ENCODE measurements at regions not wholly inside any gene's neighbourhood (a gene's known extent, or its start where the extent isn't known, plus 50 kb on each side); places are given as distances from the start of the nearest gene placed in this dataset.
A peak's percentile ranks its signal among the peaks of the same experiment; 100 is the strongest.

- peak; percentile 46 for DNase-seq (ENCODE audit: low read depth)
Observed at GRCh38 chr2:238963161-238963970, 115.5 kb downstream of the TWIST2 start.

DNA sequence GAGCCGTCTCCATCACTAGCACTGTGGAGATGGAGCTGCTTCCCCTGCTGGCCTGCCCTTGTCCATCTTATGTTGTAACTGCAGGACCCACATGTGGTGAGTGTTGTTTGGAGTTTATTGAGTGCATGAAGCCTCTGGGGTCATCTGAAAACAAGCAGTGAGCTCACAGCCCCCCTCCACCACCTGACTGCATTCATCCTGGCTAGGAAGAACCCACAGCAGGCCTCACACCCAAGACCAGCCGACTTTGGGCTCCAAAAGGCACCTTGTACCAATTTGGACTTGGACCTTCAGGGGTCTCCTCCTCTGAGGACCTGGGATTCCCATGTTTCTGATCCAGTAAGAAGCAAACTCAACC lies 116.1 kb downstream of the TWIST2 start:
- DNase-seq (ENCODE audit: low read depth): no peak

- no peak for DNase-seq (ENCODE audit: low read depth)
Observed at GRCh38 chr2:238964544-238965067, 116.7 kb downstream of the TWIST2 start.

- DNase-seq (ENCODE audit: low read depth): no peak
Observed at GRCh38 chr2:238965371-238966071, 117.6 kb downstream of the TWIST2 start.

GRCh38 chr2:238966072-238966937 lies 118.4 kb downstream of the TWIST2 start:
- DNase-seq (ENCODE audit: low read depth): no peak

- no peak for DNase-seq (ENCODE audit: low read depth)
Observed at GRCh38 chr2:238967031-238967977, 119.4 kb downstream of the TWIST2 start.

DNA sequence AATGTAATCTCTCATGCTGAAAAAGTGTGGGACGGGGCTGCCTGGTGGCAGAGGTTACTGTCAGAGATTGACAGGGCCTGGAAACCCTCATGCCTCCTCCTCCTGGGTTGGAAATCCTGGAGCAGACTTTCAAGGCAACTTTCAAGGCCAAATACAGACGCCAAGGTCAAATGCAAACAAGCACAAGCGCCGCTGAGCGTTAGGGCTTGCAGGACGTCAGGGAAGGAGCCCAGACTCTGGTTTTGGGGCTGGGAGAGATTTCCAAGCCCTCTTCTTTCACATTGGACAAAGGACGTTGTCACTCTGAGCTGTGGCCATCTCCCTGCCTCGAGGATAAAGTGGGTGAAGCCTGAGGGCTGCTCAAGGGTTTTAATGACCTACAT lies 120.1 kb downstream of the TWIST2 start:
- no peak for DNase-seq (ENCODE audit: low read depth)

- no peak for DNase-seq (ENCODE audit: low read depth)
Observed at GRCh38 chr2:238968616-238969384, 120.9 kb downstream of the TWIST2 start.

DNA sequence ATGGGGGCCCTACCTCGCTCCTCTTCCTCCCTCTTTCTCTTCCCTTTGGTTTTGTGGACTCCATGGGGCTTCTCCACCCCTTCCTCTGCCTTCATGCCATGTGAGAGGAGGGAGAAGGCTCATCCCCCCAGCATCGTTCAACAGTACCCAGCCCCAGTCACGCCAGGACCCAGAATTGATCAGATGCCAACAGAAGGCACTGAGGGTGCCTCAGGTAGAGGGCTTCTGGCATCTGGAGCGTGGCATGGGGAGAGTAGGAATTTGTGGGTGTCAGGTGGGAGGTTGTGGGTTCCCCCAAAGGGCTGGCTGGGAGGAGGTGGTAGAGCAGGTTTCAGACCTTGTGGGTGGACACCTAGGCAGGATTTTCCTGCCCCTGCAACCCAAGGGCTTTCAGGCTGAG lies 122.0 kb downstream of the TWIST2 start:
- no peak for DNase-seq (ENCODE audit: low read depth)

DNA sequence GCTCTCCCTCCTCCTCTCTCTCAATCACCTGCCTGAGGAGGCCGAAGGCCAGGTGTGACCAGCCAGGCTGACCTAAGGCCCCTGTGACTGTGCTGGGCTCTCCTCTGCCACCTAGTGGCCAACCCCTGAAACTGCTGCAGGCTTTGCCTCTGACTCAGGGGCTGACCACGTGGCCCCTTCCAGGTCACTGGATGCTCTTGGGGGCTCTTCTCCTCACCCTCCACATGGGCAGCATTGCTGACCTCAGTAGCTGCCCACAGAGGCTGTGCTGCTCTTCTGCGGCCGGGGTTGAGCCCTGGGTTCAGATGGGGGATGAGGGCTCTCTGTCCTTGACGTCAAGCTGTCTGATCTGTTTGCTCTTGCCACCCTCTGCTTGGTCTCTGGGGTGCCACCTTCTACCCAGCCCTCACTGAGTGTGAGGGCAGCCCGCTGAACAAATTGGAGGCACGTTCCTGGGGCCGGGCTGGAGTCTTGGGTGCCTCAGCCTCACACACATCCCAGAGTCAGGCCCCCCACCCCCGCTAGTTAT lies 122.7 kb downstream of the TWIST2 start:
- DNase-seq (ENCODE audit: low read depth): peak; percentile 46

DNA sequence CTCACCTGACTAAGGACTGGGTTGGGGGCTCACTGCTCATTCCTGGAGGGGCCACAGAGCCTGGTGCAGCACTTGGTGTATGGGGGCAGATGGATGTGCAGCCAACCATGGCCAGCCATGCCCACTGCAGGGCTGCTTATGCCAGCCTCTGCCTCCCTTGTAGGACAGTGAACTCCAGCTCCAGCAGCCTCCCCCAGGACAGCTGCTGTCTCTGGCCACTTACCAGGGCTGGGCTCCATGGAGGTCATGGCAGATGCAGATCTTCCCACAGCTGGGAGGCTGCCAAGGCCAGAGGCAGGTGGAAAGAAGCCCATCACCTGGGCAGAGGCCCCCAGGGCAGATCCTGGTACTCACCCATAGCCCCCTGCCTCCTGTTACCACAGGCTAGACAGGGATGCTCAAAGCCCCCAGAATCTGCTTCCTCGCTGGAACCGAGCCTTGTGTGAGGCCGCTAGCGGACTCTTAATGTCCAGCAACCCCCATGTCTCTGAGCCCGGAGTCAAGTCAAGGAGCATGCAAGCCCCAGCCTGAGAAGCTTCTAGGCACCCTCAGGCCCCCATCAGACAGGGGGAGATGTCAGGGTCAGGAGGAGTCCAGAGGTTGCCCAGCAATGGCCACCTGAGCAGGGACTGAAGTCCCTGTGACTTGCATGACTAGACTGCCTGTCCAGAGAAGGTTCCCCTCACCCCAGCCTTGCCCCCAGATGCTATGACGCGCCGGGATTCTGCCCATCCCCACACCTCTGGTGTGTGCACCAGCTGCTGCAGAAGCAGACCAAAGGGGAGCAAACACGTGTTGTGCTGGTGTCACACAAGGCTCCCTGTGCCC lies 123.6 kb downstream of the TWIST2 start:
- DNase-seq (ENCODE audit: low read depth): no peak

- DNase-seq (ENCODE audit: low read depth): no peak
Observed at GRCh38 chr2:238972146-238972445, 124.2 kb downstream of the TWIST2 start.

DNA sequence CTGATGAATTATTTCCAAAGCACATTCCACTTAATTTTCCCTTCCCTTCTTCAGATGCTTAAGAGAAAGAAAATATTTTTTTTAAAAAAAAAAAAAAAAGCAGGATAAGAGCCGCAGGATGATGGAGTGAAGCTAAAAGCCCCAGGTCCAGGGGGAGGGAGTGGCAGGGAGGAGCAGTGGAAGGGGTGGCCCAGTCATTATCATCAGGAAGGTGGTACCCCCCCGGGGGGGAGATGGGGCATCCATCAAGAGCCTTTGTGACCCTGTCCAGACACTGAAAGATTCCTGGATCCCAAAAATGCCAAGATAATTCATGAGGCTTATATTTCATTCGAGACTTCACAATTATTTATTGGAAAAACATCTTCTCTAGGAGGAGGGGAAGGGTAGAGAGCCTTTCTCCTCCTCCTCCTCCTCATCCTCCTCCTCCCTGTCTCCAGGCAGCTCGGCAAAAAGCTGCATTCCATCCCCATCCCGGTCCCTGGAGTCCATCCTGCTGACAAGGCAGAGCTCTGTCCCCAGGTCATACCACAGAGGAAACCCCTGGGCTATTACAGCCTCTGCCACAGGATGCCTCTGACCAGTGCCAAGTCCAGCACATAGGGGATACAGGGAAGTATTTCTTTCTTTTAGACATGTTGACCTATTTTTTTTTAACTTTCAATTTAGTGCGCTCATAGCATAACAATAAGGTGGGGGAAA lies 125.3 kb downstream of the TWIST2 start:
- DNase-seq (ENCODE audit: low read depth): no peak

GRCh38 chr2:238974081-238974480 lies 126.2 kb downstream of the TWIST2 start:
- peak; percentile 21 for DNase-seq (ENCODE audit: low read depth)

GRCh38 chr2:238974501-238975166 lies 126.7 kb downstream of the TWIST2 start:
- peak; percentile 94 for DNase-seq (ENCODE audit: low read depth)

- no peak for DNase-seq (ENCODE audit: low read depth)
Observed at GRCh38 chr2:238975408-238975807, 127.5 kb downstream of the TWIST2 start.

- no peak for DNase-seq (ENCODE audit: low read depth)
Observed at GRCh38 chr2:238978497-238978896, 130.6 kb downstream of the TWIST2 start.

- no peak for DNase-seq (ENCODE audit: low read depth)
Observed at GRCh38 chr2:238979636-238980035, 131.8 kb downstream of the TWIST2 start.

Data from amniotic epithelial cell (primary cell).